Stimulated activated CD4-positive, alpha-beta T cell treated with anti-CD3 and anti-CD28 coated beads, Interleukin-15, amount 100 ng/mL, for 48 hours (primary cell): ENCODE measurements at regions not wholly inside any gene's neighbourhood (a gene's known extent, or its start where the extent isn't known, plus 50 kb on each side); places are given as distances from the start of the nearest gene placed in this dataset.

ENCODE experiments used
- DNase-seq, 2 donors: peaks; one replicate each; pipeline ENCODE4 v3.0.0-alpha.2; 2020; ENCODE audit warnings: low read depth in 2 of 2

DNA sequence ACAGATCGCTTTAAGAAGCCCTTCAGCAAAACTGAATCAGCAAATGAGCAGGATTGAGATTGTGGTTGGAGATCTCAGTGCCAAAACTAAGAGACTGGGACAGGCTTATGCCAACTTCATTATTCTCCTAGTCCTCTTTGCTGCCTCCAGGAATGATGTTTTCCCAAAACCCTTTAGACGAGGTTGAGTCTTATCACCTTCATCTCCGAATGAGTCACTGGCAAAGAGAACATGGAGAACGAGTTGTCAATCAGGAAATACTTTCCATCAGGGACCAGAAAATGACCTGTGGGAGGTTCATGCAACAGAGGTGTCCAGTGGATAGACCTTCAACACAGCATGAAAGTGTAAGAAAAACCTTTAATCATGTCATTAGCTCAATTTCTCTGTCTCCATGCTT is 461.5 kb downstream of the RMST start:
- no peak for DNase-seq

DNA sequence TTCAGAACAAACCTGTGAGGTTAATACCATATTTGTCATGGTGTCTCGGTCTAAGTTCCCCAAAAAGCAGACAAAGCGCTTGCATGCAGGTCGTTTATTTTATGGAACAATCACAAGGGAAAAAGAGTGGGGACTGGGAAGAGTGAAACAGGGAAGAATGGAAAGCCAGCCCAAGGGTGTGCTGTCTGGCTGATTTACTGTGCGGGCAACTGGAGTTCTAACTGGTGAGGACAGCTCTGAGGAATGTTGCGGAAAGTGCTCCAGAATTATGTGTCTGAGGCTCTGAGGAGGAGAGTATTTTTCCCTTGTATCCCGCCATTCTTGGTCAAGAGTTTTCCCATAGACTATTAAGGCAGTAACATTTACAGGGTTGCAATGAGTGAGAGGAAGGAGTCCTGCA is 465.4 kb downstream of the RMST start:
- no peak for DNase-seq

DNA sequence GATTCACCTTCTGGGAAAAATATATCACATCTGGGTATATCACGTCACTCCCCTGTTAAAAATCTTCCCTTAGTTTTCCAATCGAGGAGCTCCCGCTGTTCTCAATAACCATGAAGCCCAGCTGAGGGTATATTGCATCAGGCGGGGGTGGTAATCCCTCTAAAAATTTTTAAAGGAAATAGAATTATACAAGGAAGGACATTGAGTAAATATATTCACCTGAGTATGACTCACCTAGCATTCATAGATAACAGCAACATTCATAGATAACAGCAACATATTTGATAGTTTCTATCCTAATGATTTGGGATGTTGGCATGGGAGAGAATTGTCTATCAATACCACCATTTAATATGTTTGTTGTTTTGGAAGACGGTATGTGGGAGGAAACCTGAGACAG is 473.6 kb downstream of the RMST start:
- no peak for DNase-seq

DNA sequence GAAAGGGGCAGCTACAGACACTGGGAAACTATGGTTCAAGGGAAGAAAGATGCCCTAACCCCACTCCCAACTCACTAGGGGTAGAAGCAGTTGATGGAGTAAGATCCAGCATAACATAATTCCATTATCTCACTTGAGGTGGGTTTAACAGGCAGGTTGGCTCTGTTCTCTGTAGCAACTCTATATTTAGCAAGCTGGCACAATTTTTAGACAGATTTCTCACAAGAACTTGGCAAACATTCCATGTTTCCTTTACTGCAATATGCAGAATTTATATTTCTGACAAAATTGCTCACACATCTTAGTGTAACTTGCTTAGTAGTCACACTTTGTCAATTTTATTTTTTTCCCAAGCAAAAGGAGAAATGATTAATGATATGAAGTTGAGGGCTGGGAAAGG is 475.4 kb downstream of the RMST start:
- DNase-seq, result no peak

DNA sequence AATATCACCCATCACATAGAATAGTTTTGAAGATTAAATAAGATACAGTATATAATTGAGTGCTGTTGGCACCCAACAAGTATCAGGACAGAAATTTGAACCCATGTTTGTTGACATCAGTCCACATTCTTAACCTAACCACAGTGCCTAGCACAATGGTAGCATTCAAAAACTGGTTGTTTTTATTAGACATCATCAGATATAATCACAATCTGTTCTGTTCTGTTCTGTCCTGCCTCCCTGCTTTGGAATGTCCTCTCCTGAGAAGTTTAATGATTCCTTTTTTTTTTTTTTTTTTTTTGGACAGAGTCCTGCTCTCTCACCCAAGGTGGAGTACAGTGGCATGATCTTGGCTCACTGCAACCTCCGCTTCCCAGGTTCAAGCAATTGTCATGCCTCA is 476.6 kb downstream of the RMST start:
- no peak for DNase-seq

DNA sequence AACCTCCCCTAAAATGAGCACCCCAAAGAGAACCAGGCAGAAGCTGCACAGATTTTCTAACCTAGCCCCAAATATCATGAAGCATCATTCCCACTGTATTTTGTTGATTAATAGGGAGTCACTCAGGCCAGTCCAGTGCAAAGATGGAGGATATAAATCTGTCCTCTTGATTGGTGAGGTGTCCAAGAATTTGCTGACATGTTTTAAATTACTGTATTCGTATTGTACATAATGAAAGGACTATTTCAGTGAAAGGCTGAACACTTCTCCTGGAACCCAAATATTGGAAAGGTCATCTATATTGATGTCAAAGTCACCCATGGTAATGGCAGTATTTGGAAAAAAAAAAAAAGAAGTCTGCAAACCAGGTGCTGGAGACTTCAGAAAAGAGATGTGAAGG is 477.5 kb downstream of the RMST start:
- no peak for DNase-seq

DNA sequence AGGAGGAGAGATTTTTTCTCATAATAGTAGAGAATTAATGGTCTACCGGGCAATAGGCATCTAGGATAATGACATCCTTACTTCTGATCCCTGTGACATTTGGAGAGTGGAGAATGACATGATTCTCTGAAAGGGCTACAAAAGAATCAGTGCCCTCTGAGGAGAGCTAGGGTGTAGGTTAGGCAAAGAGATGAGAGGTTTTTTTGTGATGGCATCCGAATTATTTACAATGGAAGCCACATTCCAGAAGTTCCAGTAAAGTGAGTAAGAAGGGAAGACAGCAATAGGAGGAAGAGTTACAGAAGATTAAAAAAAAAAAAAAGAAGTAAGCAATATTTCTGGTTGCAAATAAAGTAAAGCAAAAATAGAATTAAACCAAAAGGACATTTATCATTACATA is 478.0 kb downstream of the RMST start:
- no peak for DNase-seq

DNA sequence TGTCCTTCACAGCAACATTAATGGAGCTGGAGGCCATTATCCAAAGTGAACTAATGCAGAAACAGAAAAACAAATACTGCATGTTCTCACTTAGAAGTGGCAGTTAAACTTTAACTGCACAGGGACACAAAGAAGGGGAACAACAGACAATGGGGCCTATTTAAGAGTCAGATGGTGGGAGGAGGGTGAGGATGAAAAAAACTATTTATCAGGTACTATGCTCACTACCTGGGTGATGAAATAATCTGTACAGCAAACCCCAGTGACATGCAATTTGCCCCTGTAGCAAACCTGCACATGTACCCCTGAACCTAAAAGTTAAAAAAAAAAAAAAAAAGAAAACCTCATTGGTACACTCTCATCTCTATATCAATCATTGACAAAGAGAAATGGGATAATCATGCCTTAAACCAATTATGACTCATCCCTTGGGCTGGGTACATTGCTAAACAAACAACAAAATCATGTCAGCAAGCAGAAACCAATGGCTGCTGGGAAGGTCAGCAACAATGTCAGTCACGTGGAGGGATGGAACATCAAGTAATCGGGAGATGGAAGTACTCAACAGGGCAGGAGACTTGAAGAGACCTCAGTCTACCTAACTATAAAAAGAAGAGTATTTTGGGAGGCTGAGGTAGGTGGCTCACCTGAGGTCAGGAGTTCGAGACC is 479.2 kb downstream of the RMST start:
- DNase-seq, result no peak

DNA sequence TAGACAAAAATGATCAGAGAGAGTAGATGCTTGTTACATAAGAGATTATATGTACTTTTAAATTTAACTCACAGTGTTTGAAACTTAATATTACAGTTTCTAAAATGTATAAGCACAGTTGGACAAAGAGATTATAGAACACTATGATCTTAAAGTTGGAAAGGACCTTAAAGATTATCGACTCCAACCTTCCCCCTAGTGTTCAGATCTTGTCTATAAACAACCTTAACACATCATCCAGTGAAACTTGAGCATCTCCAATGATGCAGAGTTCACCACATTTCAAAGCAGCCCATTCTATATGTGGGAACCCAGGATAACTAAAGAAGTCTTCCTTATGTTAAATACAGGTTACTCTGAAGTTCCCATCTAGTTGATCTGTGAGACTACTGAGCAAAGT is 480.8 kb downstream of the RMST start:
- DNase-seq, result no peak

DNA sequence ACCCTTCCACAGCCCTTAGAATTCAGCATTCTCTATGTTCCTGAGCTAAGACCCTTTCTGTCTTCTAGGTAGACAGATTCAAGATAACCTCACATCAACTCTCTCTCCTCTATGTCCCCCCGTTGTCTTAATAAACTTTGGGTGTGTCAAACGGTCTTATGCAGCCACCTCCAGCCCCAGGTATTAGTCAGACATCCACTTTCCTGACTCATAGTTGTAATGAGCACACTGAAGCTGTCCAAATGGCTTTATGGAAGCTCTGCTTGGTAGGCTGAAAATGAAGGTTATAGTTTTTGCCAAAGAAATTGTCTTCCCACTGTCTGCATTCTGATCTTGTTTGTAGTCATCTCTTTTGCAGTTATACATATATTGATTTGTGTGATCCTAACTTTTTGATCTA is 482.0 kb downstream of the RMST start:
- DNase-seq, result no peak

DNA sequence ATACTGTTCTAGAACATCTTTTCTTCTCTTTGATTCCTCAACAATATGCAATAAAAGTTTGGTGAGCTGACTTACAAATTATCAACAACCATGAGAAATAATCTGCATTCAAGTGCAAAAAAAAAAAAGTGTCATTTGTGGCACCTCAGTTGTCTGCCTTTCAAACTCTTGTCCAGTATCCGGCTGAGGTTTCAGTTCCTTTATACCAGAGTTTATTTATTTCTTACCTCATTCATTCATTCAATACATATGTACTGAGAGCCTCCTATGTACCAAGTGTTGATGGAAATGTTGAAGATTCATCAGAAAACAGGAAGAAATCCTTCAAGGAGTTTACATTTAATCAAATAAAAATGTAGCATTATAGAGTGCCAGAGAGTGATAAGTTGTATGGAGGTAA is 484.1 kb downstream of the RMST start:
- no peak for DNase-seq

DNA sequence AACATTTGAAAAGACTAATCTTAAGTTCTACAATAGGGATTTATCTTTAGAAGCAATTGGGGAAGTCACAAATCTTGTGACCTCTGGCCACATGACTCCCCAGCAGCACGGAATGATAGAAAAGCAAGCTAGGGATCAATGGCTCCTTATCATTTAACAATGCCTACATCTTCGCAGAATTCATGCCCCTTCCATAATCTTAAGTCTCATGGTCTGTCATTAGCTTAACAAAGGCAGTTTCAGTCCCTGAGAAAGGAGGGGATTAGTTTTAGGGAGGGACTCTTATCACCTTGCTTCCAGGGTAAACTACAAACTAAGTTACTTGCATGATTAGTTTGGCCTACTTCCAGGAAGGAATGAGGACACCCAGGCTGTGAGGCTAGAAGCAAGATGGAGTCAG is 486.0 kb downstream of the RMST start:
- DNase-seq, result no peak

DNA sequence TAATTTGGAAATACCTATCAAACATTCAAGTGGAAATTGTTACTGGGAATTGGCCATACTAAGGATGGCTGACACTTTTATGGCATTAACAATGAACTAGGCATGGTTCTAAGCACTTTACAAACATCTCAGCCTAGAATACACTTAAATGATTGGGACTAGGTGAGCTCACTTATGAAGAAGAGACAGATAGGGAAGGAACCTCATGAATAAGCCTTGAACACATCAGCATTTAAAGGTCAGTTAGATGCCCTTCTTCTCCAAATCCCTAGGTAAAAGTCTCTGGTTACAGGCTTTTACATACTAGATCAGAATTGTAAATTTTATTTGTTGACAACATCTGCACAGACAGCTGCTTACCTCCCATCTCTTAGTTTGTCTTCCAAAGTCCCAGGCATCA is 488.6 kb downstream of the RMST start:
- DNase-seq, result no peak

DNA sequence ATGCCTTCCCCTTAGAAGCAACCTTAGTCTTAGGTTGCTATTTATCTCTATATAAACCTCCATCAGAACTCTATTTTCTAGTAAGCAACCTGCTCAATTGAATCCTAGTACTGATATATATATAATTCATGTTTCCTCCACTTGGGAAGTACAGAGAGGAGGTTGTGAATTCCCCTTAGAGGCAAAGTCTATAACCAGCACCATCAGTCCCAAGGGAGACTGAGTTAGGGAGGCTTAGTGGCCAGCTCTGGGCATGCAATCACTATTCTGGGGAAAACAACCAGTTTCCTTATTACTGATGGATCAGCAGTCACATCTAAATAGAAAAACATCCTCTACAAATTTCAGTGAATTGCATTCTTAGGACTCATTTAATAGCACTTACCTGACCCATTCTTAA is 489.1 kb downstream of the RMST start:
- DNase-seq, result no peak

DNA sequence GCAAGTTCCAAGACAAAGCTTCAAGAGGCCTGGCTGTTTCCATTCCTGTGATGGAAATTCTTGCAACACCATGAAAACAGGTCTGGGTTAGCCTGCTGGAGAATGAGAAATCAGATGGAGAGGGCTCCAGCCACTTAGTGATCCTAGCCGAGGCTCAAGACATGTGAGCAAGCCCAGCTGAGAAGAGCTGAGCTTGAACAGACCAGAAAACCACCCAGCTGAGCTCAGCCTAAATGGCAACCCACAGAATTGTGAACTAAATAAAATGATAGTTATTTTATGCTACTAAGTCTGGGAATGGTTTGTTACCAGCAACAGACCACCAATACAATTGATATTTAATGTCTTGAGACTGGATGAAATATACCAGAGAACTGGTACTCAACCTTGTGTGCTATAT is 494.5 kb downstream of the RMST start:
- no peak for DNase-seq

DNA sequence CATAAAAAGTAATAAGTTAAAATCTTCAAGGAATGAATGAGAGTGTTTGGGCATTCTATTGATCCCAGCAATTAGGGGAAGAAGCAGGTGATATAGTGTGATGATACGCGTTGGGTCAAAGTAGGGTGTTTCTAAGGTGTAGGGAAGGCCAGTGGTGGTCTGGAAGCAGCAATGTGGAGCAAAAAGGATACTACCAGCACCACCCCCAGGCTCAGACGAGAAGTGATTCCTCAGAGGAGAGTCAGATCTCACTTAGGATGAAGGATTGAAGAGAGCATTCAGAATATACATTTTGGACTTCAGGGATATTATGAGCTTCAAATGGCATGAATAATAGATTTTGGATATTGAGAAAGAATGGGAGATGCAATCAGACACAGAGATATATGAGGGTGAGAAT is 497.6 kb downstream of the RMST start:
- DNase-seq, result no peak

DNA sequence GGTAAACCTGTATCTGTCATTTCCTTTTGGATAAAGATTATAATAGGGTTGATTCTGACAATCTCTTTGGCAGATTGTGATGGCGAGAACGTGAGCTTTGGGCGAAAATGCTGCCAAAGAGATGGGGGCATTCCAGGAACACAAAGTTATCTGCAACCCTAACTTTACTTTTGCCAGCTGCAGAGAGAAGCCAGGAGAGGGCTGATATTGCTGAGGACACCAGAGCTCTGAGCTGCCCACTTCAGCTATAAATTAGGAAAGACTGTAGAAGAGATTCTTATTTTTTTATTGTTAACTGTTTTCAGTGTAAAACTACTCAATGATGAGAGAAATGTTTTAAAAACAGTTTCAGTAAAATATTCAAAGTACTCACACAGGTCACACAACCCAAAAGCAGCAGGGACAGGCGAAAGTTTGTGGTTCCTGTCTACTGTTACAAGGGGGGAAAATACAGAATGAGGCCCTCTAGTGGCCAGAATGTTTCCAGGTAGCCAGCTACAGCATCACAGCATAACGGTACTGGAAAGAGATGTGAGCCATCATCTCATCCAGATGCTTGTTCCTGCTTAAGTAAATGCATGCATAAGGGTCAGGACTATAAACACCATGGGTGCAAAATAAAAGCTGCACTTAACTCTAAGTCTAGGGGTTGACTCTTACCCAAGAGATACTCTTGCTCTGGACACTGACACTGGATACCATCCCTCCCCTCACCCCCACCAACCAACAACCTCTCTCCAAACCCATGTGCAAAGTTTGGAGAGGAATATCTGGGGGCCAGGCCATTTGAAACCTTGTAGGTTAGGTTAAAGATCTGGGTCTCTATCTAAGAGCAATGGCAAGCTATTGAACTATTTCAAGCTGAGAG is 498.4 kb downstream of the RMST start:
- no peak for DNase-seq

DNA sequence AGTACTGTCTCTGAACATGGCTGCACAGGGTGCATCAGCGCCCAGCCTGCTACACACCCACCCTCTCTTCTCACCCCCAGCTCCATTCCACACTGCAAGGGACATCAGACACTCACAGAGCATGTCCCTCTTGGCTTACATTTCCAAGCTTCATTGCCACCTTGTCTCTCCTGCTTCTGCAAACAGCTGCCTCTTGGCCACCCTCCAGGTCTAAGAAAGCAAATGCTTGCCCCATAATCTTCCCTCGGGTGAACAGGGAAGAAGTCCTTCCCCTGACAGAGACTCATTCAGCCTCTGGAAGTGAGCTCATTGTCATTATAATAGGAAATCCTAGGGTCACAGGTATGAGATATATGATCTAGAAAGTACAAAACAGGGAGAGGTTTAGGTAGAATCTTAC is 505.2 kb downstream of the RMST start:
- no peak for DNase-seq

DNA sequence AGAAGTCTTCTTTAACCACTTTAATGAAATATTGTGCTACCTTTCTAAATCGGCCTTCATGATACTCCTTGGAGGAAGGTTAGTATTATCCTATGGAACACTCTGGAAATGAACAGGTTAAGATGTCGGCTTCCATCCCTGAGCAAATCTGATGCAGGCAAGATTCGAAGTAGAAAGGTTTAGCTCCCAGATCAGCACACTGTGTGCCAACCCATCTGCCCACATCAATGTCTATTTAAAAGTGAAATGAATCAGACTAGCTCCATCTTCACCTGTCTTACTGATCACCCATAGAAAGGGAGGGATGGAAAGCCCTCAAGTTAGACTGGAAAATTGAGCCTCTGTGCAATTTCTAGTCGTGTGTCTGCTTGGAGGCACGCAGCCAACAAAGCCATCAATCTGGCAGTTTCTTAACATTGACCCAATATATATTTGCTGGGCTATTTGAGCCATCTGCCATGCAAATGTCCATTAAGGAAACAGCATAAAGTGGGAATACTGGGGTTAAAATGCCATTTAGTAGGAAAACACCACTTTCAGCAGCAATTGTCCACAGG is 506.1 kb downstream of the RMST start:
- no peak for DNase-seq

DNA sequence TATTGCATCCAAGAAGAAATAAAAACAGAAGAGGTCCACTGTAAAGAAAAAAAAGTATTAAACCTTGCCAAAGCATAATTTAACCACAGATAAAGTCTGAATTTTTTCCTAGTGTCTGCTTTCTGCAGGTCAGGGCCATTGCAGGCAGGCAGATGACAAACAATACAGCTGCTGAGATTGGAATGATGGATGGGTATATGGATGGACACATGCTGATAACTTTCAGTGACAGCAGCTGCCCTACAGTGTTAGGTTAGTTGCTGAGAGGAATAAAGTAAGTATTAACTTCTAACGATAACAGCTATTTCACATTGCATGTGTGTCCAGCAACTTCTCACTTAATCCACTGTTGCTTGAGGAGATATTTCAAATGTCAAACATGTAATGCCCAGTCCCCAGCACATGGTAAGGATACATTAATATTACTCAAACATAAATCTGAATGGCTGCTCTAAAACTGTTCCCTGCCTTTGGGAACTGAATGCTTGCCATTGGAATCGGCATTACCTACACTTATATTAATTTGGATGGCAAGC is 515.3 kb downstream of the RMST start:
- no peak for DNase-seq

DNA sequence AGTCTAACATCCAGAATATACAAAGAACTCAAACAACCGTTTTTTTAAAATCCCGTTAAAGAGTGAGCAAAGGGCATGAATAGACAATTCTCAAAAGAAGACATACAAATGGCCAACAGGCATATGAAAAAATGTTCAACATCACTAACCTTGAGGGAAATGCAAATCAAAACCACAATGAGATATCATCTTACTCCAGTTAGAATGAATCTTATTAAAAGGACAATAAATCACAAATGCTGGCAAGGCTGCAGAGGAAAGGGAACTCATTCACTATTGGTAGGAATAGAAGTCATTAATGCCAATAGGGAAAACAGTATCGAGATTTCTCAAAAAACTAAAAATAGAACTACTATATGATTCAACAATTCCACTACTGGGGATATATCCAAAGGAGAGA is 520.1 kb downstream of the RMST start:
- DNase-seq, result no peak

DNA sequence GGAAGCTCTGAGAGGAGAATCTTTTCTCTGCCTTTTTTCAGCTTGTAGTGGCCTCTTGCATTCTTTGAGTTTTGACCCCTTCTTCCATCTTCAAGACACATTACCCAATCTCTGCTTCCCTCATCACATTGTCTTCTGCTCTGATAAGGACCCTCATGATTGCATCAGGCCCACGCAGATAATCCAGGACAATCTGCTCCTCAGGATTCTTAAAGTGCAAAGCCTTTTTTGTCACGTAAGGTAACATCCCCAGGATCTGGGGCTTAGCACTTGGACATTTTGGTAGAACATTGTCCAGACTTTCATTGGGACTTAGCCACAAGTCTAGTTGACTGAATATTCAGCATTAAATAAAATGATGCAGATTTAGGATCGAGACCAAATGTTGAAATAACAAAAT is 521.2 kb downstream of the RMST start:
- DNase-seq, result no peak

DNA sequence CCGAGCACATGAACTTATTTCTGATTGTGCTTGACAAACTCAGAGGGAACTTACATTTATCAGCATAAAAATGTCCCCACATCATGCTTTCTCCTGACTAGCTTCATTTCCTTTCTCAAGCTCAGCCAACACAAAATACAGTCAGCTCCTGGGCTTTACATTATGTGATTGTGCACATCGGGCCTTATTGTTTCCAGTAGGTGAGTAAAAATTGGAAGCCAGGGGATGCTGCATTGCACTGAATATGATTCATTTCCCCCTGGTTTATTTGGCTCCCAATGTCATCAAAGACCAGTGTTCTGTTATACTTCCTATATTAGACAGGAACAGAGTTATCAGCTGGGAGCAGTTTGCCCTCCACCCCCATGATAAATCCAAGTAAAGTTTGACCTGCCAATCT is 521.8 kb downstream of the RMST start:
- DNase-seq, result no peak
